ENCODE measurements at regions not wholly inside any gene's neighbourhood (a gene's known extent, or its start where the extent isn't known, plus 50 kb on each side); places are given as distances from the start of the nearest gene placed in this dataset.
"Not testable (repeated sequence)": the region's sequence is repeated elsewhere in the genome, so short reads cannot be mapped to it uniquely, and the experiment has no call there.

DNA sequence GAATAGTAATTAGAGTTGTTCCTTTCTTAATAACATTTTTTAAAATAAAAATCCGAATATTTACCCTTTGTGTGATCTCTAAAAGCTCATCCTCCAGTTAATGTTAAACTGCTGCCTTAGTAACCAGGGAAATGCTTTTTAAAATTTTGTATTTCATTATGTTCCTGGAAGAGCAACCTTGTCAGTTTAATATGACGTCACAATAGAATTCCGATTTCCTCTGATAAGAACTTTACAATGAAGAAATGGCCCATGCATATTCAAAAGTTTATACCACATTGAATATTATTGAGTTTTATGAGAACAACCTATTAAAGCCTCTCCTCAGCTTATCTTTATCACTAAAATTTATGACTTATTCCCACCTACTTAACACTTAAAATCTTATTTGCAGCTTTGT lies 1566.6 kb downstream of the EFNB2 start:
- DNase-seq, result no peak

GRCh38 chr13:104967836-104968630 lies 1567.4 kb downstream of the EFNB2 start:
- DNase-seq, result no peak

DNA sequence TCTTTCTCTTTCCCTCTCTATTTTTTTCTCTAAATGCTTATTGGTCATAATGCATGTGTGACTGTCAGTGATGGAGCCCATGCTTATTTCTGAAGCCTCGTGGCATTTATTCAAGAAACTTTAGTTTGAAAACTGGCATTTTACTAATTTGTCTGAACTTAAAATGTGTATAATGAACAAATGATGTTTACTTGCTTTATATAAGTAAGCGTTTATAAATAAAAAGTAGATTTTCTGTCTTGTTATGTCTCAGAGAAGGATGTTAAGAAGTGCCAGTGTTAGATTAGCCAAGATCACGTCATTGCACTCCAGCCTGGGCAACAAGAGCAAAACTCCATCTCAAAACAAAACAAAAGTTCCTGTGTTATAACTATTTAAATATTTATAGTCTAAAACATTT lies 1568.1 kb downstream of the EFNB2 start:
- DNase-seq, result no peak

- no peak for DNase-seq
These were observed 1573.1 kb downstream of the EFNB2 start for GRCh38 chr13:104962411-104962810.

- DNase-seq, result no peak
These were observed 1574.2 kb downstream of the EFNB2 start for GRCh38 chr13:104961246-104961645.

- DNase-seq, result no peak
These were observed 1581.3 kb downstream of the EFNB2 start for GRCh38 chr13:104954210-104954609.

DNA sequence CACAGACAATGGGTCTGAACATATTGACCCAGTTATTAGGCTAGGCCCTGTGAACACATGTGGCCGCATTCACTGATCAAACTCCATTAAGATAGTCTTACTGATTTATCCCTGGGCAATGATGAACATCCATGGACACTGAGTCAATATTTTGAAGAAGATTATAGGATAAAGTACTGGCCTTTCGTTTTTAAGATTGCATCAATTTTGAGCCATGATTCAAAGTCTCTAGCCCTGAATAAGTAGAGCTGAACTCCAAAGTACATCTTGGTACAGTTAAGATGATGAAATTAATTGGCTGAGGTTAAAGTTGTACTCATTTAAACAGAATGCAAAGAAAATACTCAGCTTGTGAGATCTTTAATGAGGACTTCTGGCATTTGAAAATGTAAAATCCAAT lies 1581.9 kb downstream of the EFNB2 start:
- DNase-seq, result no peak

GRCh38 chr13:104949840-104950740 lies 1585.4 kb downstream of the EFNB2 start:
- no peak for DNase-seq

GRCh38 chr13:104944176-104944575 lies 1591.3 kb downstream of the EFNB2 start:
- no peak for DNase-seq

DNA sequence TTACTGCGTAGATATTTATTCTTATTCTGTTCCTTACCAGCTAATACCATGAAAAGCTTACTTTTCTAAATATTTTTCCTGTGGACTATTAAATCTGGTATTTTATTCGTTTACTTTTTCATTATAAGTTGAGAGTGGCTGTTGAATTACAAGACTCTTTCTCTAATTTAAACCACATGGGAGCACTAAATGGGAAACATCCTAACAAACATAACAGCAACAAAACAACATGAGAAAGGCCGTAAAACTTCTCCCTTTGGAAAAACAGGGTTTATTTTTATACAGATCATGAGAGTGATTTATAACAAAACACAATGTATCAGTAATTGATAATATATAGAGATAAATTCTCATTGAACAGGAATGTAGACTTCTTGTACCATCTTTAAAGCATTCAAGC lies 1592.1 kb downstream of the EFNB2 start:
- DNase-seq, result no peak

DNA sequence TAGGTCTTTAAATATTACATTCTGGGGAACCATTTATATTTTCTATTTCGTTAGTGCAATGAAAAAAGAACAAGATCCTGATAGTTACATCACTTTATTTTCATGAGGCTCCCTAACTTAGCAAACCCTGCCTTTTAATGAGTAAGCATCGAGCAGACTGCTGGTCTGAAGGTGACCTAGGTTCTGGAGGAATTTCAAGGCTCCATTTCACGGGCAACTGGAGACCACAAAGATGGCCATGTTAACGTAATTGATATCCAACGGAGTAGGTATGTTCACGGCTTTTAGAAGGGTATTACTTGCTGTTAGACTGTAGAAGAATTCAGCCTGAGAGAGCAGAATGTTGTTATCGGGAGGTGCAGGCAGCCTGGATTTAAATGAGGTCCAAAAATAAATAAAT lies 1597.6 kb downstream of the EFNB2 start:
- DNase-seq, result no peak

DNA sequence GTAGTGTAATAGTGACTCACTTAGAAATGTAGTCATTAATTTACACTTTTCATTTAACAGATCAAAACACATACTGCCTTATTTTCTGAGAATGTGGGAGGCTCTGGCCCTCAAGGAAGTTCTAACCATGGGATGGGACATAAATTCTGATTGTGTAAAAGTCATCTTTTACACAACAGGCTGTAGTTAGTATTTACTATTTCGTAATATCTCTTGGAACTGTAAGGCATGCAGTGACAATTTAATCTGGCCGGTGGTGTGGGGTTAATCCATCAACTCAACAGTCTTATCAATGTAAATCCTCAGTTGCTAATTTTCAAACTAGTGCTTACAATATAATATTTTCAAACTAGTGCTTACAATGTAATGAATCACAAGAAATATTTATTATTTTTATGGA lies 1599.2 kb downstream of the EFNB2 start:
- DNase-seq, result no peak

- DNase-seq, result not testable (repeated sequence)
These were observed 1614.9 kb downstream of the EFNB2 start for GRCh38 chr13:104920513-104920912.

DNA sequence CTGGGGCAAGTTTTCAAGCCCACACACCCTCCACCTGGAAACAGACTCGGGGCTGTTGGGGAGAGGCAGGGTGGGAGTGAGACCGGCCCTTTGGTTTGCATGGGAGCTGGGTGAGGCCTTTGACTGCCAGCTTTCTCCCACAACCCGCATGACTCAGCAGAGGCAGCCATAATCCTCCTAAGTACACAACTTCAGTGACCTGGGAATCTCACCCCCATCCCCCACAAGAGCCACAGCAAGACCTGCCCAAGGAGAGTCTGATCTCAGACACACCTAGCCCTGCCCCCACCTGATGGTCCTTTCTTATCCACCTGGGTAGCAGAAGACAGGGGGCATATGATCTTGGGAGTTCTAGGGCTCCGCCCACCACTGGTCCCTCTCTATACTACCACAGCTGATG lies 1615.4 kb downstream of the EFNB2 start:
- DNase-seq, result no peak

DNA sequence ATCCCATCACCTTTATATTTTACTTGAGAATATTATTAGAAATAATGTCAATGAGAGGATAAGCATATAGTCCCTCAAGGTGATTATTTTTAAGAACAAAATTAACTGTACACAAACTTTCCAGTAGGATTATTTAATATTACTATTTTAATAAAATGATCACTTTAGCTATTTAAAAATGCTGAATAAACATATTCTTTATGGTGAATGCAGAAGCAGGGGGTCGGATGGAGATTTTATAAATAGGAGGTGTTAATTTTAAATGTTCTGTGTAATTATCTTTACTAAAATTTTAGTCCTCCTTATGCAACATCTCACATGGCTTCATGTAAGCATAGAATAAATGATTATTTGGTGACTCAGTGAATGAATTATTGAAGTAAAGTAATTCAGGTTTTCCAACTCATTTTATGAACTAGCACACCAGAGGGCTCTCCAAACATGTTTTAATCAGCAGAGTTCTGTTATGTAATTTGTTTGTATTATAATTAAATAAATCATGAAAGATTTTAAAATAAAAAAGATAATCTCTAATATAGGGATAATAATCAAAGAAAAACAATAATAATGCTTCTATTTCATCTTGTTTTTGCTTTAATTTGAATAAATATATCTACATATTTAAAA lies 1635.2 kb downstream of the EFNB2 start:
- DNase-seq, result no peak

GRCh38 chr13:104898484-104898883 lies 1637.0 kb downstream of the EFNB2 start:
- DNase-seq, result no peak

DNA sequence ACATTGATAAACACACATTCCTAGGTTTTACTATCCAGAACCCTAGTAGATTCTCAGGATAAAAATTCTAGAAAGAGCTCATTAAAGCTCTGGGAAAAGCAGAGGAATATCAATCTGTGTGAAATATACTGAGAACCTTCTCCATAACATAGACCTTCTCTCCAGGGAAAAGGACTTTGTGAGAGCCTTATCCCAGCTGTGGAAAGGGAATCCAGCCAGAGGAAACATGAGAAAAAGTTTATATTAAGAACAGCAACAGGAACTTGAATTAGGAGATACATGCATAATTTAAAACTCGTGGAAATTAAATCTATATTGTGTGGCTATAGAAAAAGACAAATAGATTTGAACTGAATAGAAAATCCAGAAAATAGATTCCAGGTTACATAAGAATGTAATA lies 1639.9 kb downstream of the EFNB2 start:
- DNase-seq, result no peak

DNA sequence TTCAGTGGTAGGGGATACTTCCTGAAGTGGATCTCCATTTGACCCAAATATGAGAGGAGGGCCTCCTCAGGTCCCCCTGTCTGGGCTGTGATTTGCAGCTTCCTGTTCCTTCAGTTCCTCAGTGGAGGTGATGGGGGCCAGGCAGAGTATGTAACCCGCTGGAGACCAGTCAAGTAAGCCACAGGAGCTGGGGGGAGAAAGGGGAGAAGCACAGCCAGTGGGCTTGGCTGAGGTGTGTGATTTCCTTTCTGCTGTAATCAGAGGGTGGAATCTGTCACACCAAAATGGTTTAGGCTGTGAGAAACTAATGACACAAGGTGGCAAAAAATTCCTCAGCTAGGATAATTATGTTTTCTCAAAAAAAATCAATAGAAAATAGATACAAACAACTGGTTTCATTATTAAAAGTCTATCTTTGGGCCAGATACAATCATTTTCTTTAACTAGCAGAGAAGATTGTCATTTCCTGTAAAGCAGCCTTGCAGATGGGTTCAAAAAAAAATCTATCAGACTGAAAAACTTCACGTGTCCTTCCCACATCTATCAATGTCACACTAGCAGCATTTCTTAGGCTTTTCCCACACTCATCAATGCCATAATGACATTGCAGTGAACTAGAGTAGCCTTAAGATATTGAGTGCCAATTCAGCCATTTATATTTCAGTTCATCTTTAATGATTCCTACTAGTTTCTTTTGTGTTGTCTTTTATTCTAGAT lies 1660.3 kb downstream of the EFNB2 start:
- DNase-seq, result no peak

- DNase-seq, result no peak
These were observed 1663.3 kb downstream of the EFNB2 start for GRCh38 chr13:104872153-104872552.

- DNase-seq, result no peak
These were observed 1664.0 kb downstream of the EFNB2 start for GRCh38 chr13:104871456-104871855.

- DNase-seq, result no peak
These were observed 1666.0 kb downstream of the EFNB2 start for GRCh38 chr13:104869501-104869900.

DNA sequence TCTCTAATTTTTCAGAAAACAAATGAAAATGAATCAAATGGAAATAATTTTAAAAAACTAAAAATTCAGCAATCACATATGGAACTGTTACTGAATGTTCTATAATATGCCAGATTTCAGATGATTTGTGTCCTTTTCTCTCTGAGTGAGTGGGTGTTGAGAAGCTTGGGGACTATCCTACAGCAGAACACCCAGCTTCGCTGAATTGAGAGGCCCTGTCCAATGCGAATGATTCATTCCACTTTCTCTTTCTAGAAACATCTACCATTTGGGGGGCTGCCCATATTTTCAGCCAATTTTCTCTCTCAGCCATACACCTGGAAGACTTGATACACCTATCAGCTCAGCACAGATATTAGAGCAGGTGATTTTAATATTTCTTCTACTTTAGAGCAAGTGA lies 1666.7 kb downstream of the EFNB2 start:
- DNase-seq, result no peak

GRCh38 chr13:104855581-104855980 lies 1679.9 kb downstream of the EFNB2 start:
- DNase-seq, result no peak
